SK-MEL-5 (cell line): ENCODE measurements at regions not wholly inside any gene's neighbourhood (a gene's known extent, or its start where the extent isn't known, plus 50 kb on each side); places are given as distances from the start of the nearest gene placed in this dataset.

Source experiments
- DNase-seq: peaks from one replicate; pipeline ENCODE4 v3.0.0-alpha.2; 2016; ENCODE audit warnings: low read depth, low spot score
- in situ Hi-C: cut with HindIII; loops from 2 replicates; pipeline ENCODE4 v1.10.0; 2016; ENCODE audit warnings: low sequenced_read_pairs, high pct_unique_total_duplicates, low pct_unique_long_range_greater_than_20kb

GRCh38 chr2:146844226-146844990 lies 1000.4 kb upstream of the ACVR2A start:
- in situ Hi-C loops: no loop called here
- DNase-seq: no peak

GRCh38 chr2:146837857-146838256 lies 1007.0 kb upstream of the ACVR2A start:
- DNase-seq: no peak
- in situ Hi-C loops: no loop called here

- in situ Hi-C loops: no loop called here
- DNase-seq: no peak
Measured at GRCh38 chr2:146826388-146826787, 1018.4 kb upstream of the ACVR2A start.

- in situ Hi-C loops: no loop called here
- DNase-seq: peak; percentile 30
Measured at GRCh38 chr2:146821836-146822316, 1023.0 kb upstream of the ACVR2A start.

GRCh38 chr2:146820672-146821071 lies 1024.2 kb upstream of the ACVR2A start:
- peak; percentile 26 for DNase-seq
- in situ Hi-C loops: no loop called here

- DNase-seq: no peak
- in situ Hi-C loops: no loop called here
Measured at GRCh38 chr2:146818122-146818521, 1026.7 kb upstream of the ACVR2A start.

- no peak for DNase-seq
- in situ Hi-C loops: no loop called here
Measured at GRCh38 chr2:146817613-146818012, 1027.2 kb upstream of the ACVR2A start.

GRCh38 chr2:146814971-146815370 lies 1029.9 kb upstream of the ACVR2A start:
- in situ Hi-C loops: no loop called here
- no peak for DNase-seq

- in situ Hi-C loops: no loop called here
- DNase-seq: no peak
Measured at GRCh38 chr2:146807568-146808168, 1037.2 kb upstream of the ACVR2A start.

GRCh38 chr2:146806364-146807005 lies 1038.3 kb upstream of the ACVR2A start:
- in situ Hi-C loops: no loop called here
- no peak for DNase-seq

GRCh38 chr2:146804288-146804687 lies 1040.5 kb upstream of the ACVR2A start:
- in situ Hi-C loops: no loop called here
- DNase-seq: no peak

- DNase-seq: no peak
- in situ Hi-C loops: no loop called here
Measured at GRCh38 chr2:146801886-146802285, 1042.9 kb upstream of the ACVR2A start.

GRCh38 chr2:146786396-146786795 lies 1058.4 kb upstream of the ACVR2A start:
- DNase-seq: no peak
- in situ Hi-C loops: no loop called here

GRCh38 chr2:146785101-146785500 lies 1059.7 kb upstream of the ACVR2A start:
- in situ Hi-C loops: no loop called here
- no peak for DNase-seq

- no peak for DNase-seq
- in situ Hi-C loops: no loop called here
Measured at GRCh38 chr2:146784602-146785001, 1060.2 kb upstream of the ACVR2A start.

GRCh38 chr2:146777181-146777580 lies 1067.6 kb upstream of the ACVR2A start:
- no peak for DNase-seq
- in situ Hi-C loops: no loop called here

GRCh38 chr2:146776596-146776995 lies 1068.2 kb upstream of the ACVR2A start:
- DNase-seq: no peak
- in situ Hi-C loops: no loop called here

GRCh38 chr2:146771531-146771930 lies 1073.3 kb upstream of the ACVR2A start:
- in situ Hi-C loops: no loop called here
- no peak for DNase-seq

- in situ Hi-C loops: no loop called here
- no peak for DNase-seq
Measured at GRCh38 chr2:146764301-146764700, 1080.5 kb upstream of the ACVR2A start.
